ENCODE measurements at regions not wholly inside any gene's neighbourhood (a gene's known extent, or its start where the extent isn't known, plus 50 kb on each side); places are given as distances from the start of the nearest gene placed in this dataset.
"Not testable (repeated sequence)": the region's sequence is repeated elsewhere in the genome, so short reads cannot be mapped to it uniquely, and the experiment has no call there.

DNA sequence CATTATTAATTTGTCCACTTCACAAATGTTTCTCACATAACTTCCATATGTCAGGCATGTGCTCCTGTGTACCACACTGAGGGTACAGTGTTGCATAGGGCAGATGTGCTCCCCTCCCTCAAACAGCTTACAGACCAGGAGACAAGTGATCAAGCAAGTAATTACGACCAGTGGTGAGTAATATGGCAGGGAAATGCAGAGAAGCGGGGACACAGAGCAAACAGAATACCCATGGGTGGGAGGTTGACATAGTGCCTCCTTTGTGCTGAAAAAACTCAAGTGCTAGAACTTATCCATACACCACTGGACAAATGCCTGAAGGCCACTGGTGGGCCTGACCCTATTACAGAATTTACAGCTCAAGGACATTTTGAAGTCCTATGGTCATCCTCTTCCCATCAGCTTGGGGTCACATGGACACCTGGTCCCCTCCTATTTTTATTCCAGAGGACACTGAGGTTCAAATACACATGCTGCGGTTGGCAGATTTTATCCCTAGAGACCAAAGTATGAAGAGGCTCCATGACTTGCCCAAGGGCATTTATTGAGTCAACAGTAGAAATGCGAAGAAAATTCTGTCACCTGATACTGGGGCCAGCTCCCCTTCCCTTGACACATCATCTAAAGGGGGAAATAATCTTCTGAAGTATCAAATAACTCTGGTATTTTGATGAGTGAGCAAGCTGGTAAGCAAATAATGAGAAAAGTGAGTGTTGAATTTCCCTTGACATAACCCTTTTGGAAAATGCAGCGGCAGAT lies 116.6 kb downstream of the QRSL1 start:
- DNase-seq (ENCODE audit: low spot score): no peak

DNA sequence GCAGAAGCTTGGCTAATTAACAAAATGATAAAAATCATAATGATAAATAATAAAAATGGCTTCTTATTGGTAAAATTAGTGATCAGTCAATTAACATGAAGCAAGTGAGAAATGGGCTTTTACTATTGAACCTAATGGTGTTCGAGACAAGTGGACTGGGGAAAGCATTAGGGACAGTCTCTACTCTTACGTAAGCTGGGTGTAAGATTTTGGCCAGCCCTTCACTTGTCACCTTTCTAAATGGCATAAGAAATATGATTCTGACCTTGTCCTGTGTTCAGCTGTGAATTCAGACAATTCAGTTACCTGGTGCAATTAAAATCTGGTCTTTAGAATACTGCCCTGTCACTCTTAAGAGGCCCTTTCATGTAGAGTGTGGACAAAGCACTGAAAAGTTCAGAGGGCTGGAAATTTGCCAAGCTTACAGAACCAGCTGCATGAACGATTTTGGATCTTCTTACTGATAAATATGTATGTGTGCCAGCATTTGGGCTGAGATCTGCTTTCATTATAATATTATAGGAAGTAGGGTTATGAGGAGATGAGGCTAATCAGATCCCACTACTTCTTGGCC lies 115.9 kb downstream of the QRSL1 start:
- no peak for DNase-seq (ENCODE audit: low spot score)

DNA sequence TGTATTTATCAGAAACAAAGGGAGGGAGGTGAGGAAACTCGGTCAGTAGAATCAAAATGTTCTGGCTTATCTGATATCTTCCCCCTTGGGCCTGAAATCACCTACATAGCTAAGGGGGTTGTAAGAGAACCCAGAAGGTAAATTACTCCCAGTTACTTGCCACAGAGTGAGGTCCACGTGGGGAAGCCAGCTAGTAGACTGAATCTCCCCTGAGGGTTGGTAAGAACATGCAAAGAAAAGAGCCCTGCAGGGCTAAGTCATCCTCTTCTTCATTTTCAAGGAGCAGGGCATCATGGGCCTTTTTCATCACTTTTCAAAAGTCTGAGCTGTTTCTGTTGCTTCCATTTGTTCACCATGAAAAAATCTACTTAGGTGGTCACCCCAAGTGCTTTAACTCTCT lies 115.4 kb downstream of the QRSL1 start:
- DNase-seq (ENCODE audit: low spot score): no peak

DNA sequence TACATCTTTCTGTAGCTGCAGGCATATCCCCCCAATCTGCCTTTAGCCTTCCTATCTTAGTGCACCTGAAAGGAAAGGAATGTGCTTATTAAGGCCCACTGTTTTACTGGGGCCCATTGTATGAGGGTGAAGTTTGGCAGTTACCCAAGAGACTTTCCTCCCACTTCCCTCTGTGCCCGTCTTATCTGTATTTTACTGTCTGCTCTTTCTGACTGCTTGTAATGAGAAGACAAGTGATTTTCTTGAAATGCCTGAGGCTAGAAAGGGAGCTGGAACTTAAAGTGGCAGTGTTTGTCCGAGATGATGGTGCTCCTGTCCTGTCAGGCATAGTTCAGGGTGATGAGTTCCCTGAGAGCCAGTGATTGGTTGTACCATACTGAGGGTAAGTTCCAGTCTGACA lies 114.7 kb downstream of the QRSL1 start:
- DNase-seq (ENCODE audit: low spot score): not testable (repeated sequence)

DNA sequence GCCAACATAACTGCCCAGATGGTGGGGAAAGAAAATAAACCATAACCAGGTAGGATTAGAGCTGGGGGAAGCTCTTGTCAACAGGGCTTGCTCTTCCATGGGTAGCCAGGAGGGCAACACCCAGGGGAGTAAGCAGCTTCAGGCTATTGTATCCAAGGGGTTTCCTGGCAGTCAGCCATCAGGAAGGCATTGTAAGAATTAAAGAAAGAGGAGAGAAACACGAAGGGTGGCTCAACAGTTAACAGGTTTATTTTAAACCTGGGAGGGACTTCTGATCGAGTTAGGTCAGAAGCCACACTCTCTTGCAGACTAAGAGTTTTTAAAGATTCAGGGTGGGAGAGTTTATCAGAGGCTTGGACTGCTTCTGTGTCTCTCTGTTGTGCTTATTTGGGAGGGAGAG lies 114.2 kb downstream of the QRSL1 start:
- no peak for DNase-seq (ENCODE audit: low spot score)

DNA sequence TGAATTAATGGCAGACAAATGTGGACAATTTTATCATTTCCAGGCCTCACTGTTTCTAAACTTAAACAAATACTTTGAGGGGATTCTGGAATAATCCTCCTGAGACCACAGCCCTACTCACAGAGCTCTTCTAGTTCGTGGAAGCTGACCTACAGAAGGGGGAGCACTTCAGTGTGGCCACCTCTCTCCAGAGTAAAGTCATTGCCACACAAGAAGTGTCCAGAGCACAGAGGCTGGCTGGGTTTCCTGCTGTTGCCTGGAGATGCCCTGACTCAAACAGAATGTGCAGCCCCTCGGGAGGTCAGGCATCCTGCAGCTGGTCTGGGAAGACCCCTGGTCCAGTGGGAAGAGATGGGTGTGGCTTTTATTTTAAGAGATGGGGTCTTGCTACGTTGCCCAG lies 110.9 kb downstream of the QRSL1 start:
- DNase-seq (ENCODE audit: low spot score): no peak

DNA sequence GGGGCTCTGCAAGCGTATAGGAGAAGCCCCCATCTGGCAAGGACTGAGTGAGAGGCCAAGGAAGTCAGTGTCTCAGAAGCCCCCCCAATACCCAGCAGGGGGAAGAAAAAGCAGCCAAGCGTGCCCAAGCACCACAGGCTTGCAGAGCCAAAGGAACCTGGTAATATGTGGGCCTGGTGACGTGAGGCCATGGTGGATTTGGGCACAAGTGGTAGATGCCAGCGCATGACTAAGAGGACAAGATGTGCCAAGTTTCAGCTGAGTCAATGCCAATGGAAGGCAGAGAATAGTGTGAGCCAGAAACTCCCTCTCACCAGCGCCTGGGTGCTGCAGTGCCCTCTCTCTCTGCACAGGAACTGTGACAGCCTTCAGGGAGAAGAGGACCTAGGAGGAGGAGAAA lies 110.0 kb downstream of the QRSL1 start:
- peak; percentile 86 for DNase-seq (ENCODE audit: low spot score)

DNA sequence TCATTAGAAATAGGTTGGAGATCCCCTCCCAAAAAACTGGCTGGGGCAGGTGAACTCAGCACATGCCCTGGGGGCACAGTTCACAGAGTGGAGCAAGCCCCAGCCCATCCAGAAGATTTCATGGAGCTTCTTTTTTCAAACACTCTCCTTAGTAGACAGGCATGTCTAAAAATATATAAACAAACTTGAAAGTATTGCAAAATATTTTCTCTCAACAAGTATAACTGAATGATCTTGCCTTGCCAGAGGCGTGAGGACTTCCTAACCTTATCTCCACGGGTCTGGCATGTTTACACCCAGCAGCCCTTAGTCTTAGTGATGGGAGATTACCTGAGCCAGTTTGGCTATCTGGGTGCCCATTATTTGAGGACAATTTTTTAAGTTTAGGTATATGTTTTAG lies 107.1 kb downstream of the QRSL1 start:
- no peak for DNase-seq (ENCODE audit: low spot score)

DNA sequence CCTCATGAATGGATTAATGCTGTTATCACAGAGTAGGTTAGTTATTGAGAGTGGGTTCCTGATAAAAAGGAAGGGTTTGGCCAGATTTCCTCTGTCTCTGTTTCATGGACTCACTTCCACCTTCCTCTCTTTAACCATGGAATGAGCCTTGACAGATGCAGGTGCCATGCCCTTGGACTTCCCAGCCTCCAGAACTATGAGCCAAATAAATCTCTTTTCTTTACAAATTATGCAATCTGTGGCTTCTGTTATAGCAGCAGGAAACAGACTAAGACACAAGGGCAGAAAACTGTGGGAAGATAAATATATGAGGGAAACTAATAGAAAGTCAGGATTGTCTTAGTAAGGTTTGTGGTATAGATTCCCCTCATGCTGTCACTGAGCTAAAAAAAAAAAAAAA lies 106.5 kb downstream of the QRSL1 start:
- DNase-seq (ENCODE audit: low spot score): no peak

DNA sequence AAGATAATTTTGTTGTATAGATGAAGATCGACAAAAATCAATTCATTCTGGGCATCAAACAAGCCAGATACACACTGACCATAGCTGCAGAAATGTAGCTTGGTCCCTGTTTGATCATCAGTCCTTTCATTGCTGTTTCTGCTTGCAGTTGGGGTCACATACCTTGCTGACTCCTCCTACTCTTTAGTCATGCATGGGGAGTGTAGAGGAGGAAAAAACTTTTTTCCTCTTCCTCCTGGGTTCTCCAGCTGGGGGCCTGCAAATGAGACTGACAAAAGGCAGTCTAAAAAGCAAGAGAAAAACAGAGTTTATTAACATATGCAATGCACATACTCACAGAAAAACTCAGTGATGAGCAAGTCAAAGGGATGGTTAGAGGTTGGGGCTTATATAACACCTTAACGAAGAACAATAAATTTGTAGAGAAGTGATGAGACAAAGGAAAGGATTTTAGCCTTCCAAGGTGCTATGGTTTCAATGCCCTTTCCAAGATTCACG lies 105.8 kb downstream of the QRSL1 start:
- no peak for DNase-seq (ENCODE audit: low spot score)

DNA sequence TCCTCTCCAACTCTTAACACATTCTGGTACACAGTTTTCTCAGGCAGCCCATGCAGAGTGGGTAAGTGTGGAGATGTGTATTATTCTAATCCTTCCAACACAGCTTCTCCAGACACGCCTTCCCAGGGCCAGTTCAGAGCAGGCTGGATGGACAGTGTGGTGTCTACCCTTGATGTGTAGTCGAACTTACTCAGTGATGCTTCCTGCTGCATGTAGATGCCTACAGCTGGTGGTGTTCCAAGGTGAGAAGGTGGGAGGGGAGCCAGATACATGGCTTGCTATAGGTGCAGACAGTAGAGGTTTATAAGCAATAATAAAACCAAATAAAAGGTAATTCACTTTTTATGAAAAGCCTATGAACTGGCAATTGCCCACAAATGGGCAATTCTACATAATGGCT lies 104.0 kb downstream of the QRSL1 start:
- DNase-seq (ENCODE audit: low spot score): no peak

DNA sequence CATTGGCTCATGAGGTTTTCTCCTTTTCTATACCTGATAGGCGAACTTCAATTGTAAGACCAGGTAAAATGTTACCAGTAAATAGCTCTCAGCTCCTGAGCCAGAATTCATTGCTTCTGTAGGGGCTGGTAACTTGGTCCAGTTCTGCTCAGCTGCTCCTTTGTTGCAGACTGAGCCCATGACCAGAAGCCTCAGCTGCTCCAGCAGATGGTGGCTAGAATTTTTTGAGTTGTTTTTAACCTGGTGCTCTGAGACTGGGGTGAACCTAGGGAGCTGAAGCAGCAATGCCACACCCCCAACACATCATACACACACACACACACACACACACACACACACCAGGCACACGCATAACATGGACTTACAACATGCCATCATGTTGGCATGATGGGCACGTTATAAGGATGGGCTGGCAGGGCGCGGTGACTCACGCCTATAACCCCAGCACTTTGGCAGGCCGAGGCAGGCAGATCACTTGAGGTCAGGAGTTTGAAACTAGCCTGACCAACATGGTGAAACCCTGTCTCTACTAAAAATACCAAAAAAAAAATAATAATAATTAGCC lies 103.1 kb downstream of the QRSL1 start:
- no peak for DNase-seq (ENCODE audit: low spot score)

DNA sequence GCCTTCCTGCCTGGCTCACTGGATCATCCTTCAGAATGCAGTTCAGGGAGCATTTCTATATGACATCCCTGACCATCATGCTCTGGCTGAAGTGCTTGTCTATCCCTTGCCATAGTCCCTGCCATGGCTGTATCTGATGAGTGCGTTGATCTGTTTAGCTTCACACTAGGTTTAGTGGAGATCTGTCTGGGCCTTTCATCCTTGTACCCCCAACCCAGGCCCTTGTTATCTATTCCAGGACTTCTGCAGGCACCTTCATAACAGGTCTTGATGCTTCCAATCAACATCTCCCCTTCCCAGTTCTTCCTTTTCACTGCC lies 102.4 kb downstream of the QRSL1 start:
- DNase-seq (ENCODE audit: low spot score): no peak

DNA sequence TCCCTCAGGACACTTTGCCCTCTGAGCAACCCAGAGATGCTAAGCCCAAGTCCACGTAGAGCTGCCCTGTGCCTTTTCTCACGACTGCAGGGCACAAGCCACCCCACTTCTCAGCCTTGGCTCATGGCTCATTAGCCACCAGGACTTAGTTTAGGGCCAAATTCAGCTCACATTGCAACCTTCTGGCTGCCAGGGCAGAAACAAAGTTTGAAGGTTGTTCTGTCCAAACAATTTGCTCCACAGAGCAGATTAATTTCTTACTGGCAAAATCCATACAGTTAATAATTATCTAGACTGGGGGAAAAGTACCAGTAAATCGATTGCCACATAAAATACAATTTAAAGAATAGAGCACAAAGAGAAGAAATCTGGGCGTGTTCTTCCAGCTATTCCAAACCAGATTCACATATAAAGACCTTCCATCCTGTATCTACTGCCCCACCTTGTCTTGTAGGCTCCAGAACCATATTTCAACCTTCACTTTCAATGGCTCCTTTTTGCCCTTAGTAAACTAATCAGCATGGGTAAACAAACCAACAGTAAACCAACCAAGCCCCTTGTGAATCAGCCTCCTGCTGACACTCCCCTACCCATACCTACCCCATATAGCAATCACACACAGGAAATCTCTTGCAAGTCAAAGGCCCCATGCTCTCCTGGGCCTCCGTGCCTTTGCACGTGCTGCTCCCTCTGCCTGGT lies 101.9 kb downstream of the QRSL1 start:
- DNase-seq (ENCODE audit: low spot score): no peak

DNA sequence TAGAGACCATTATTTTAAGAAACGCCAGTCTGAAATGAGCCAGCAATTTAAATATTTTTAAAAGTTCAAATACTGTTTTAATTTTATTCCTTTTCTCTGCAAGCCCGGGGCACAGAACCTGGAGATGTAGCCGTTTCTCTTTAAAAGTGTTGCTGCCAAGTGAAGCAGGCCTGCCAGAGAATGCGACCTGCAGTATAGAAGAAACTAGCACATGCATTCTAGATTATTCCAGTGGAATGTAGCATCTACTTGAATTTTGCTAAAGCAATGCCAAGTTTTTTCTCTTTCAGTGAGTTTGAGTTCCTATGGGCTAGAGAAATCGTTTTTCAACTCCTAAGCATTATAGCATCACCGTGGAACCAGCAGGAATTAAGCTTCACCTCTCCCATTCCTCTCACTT lies 101.3 kb downstream of the QRSL1 start:
- DNase-seq (ENCODE audit: low spot score): no peak

DNA sequence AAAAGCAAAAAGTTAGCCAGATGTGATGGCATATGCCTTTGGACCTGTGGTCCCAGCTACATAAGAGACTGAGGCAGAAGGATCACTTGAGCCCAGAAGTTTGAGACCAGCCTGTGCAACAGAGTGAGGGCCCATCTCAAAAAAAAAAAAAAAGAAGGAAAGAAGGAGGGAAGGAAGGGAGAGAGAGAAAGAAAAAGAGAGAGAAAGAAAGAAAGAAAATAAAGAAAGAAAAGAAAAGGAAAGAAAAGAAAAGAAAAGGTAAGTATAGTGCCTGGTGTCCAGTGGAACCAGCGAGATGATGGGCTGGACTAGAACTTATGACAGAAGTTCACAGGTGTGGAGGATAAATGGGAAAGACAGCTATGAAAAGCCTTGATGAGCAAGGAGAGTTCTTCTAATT lies 100.9 kb downstream of the QRSL1 start:
- no peak for DNase-seq (ENCODE audit: low spot score)

DNA sequence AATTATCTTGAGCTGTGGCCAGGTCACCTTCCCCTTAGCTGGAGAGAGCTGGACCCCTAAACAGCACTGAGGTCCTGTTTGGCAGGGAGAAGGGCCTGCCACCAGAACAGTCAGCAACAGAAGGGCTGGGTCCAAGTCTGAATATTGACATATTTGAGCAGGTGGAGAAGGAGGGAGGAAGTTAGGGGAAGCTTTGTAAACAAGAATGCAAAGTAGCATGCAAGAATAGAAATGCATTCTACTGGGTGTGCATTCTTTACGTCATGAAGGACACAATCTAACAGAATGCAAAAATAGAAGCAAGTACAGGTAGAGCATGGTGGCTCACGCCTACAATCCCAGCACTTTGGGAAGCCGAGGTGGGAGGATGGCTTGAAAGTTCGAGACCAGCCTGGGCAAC lies 100.5 kb downstream of the QRSL1 start:
- DNase-seq (ENCODE audit: low spot score): no peak

DNA sequence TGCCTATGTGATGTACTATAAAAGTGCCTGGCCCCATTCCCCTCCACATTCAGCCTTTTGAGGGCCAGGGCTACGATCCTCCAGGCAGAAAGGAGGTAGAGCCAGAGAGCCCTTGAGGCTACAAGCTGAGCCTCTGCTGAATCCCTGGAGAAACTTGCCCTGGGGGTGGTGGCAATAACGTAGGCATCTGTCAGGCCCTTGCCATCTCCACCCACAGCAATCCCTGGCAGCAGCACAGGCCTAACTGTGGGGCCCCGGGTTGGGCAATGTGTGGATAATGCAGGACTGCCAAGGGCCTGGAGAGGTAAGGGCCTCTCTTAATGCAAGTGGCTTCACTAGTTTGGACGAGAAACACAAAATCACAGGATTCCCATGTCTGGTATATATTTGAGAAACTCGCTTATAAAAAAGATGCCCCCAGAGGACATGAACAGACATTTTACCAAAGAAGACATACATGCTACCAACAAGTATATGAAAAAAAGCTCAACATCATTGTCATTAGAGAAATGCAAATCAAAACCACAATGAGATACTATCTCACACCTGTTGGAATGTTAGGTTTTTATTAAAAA lies 99.0 kb downstream of the QRSL1 start:
- DNase-seq (ENCODE audit: low spot score): no peak

DNA sequence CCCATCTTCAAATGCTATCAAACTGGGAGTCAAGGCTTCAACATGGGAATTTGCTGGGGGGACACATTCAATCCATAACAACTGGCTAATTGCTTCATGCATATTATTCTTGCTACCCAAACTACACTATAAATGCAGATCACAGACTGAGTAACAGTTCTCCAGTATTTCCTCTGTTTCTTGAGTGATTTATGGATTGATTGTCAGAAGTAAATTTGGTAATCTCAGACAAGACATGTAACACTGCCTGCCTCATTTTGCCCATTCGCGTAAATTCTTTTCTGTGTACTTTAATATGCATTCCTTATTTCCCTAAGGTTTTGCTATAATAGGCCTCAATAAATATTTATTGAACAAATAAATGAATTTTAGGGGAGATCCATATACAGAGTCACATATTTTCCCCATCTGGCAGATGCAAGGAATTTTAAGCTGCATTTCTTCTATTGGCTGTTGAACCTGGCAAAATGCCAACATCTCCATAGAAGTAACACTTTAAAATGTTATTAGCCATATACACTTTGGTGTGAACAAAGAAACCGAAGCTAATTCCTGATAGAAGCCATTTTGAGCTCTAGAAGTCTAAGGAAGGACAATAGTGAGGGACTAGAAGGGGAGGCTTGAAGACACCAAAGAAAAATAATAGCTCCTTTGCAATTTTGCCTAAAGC lies 98.2 kb downstream of the QRSL1 start:
- DNase-seq (ENCODE audit: low spot score): no peak

DNA sequence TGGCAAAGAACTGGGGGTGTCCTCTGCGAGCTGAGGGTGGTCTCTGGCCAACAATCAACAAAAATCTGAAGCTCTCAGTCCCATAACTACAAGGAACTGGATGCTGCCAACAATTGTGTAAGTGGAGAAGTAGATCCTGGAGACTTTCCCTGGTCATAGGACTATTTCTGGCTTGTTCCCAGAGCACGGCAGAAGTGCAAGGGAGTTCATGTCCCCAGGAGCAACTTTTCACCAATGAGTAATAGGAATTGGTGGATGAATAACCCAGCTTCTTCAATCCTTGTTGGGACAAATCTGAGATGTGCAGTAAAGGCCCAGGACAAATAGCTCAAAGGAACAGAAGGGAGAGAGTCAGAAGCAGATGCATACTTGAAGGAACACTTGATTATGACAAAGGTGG lies 95.5 kb downstream of the QRSL1 start:
- no peak for DNase-seq (ENCODE audit: low spot score)

DNA sequence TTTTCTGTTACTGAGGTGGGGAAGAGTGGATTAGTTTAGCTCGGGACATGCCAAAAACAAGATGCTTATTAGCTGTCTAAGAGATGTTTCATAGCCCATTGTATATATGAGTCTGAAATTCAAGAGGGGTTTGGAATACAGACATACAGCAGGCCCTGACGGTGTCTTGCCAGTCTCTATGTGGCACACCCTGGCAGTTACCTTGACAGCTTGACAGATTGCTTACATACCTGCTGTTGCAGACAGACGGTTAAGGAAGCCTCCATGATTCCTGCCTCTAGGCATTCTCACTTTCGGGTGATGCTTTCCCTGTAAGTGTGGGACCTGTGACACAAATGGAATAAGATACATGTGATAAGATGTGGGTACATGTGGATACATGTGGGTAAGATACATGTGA lies 95.0 kb downstream of the QRSL1 start:
- DNase-seq (ENCODE audit: low spot score): no peak

DNA sequence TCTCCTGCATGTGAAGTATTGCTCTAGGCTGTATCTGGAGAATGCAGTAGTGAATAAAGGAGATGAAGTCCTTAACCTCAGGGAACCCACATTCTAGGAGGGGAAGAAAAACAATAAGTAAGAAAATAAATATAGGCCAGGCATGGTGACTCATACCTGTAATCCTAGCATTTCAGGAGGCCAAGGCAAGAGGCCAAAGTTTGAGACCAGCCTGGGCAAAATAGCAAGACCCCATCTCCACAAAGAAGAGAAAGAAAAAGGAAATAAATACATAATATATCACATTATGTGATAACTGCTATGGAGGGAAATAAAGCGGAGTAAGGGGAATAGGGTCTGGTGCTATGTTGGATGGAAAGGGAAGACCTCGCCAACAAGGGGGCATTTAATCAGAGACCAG lies 94.0 kb downstream of the QRSL1 start:
- DNase-seq (ENCODE audit: low spot score): not testable (repeated sequence)
